A673 (cell line): ENCODE measurements at regions not wholly inside any gene's neighbourhood (a gene's known extent, or its start where the extent isn't known, plus 50 kb on each side); places are given as distances from the start of the nearest gene placed in this dataset.

Experiments
- BruUV-seq: library from RNA; stranded (reverse); fragments of 400-500 nt; replicated peaks from 2 replicates; lab custom pipeline; 2021; lab: Mats Ljungman, UMichigan
- CTCF ChIA-PET: fragments of 300-600 bp; sonication (Branson Sonifier 250); formaldehyde crosslinking; loops from one replicate; lab custom pipeline; 2022; ENCODE audit warnings: antibody characterized with exemption; lab: Charles Lee
- POLR2A ChIA-PET: fragments of 300-600 bp; sonication (Branson Sonifier 250); formaldehyde crosslinking; loops from one replicate; lab custom pipeline; 2022; ENCODE audit warnings: antibody characterized with exemption; ENCODE audit not compliant: low non-redundant PET; lab: Charles Lee
- DNase-seq: peaks from one replicate; pipeline ENCODE4 v3.0.0-alpha.2; 2015; ENCODE audit warnings: low spot score
- H3K27ac ChIP-seq: fragments of 200-600 bp; sonication (generic); 2 replicates; pipeline ENCODE4 v1.5.1; 2016; ENCODE audit warnings: mixed run types, low read depth, mild to moderate bottlenecking, mixed read lengths, antibody characterized with exemption, low read length; ENCODE audit not compliant: poor library complexity, severe bottlenecking
- H3K27me3 ChIP-seq: fragments of 200-600 bp; sonication (generic); replicated peaks from 2 replicates; pipeline ENCODE4 v1.6.1; 2017; ENCODE audit warnings: mixed run types, low read depth, mild to moderate bottlenecking, mixed read lengths, antibody characterized with exemption, low read length; ENCODE audit not compliant: insufficient read depth, poor library complexity
- H3K36me3 ChIP-seq: fragments of 200-600 bp; sonication (generic); 2 replicates; pipeline ENCODE4 v1.6.1; 2016; ENCODE audit warnings: mixed run types, mild to moderate bottlenecking, mixed read lengths, antibody characterized with exemption, low read length; ENCODE audit not compliant: insufficient read depth, poor library complexity, severe bottlenecking
- H3K4me1 ChIP-seq: fragments of 200-600 bp; sonication (generic); 2 replicates; pipeline ENCODE4 v1.6.1; 2017; ENCODE audit warnings: mixed run types, mild to moderate bottlenecking, mixed read lengths, antibody characterized with exemption, low read length; ENCODE audit not compliant: insufficient read depth, poor library complexity, severe bottlenecking
- H3K4me3 ChIP-seq: fragments of 200-600 bp; sonication (generic); 2 replicates; pipeline ENCODE4 v1.5.1; 2016; ENCODE audit warnings: low read depth, mixed run types, mild to moderate bottlenecking, mixed read lengths, low read length; ENCODE audit not compliant: poor library complexity, severe bottlenecking
- H3K9me3 ChIP-seq: fragments of 200-600 bp; sonication (generic); 2 replicates; pipeline ENCODE4 v1.6.1; 2016; ENCODE audit warnings: mixed run types, low read depth, mild to moderate bottlenecking, mixed read lengths, antibody characterized with exemption, low read length; ENCODE audit not compliant: poor library complexity, severe bottlenecking
- EZH2 ChIP-seq: fragments of 200-600 bp; sonication (generic); IDR thresholded peaks from 2 replicates; pipeline ENCODE4 v1.6.1; 2017; ENCODE audit warnings: borderline replicate concordance, low read depth, mild to moderate bottlenecking, mixed read lengths, antibody characterized with exemption, low read length; ENCODE audit not compliant: poor library complexity, severe bottlenecking
- intact Hi-C: fragments of 100-400 bp; cut with micrococcal nuclease; formaldehyde crosslinking; loops from one replicate; pipeline ENCODE4 v1.10.0; 2022; ENCODE audit not compliant: unreplicated experiment
- TF ChIP-seq, protein P1 (sequence below): fragments of 300-800, 200-600 bp; sonication (generic); conservative IDR thresholded peaks from 2 replicates; pipeline ENCODE4 v1.5.1; 2017; ENCODE audit warnings: low read depth, mild to moderate bottlenecking, antibody characterized with exemption, low read length, moderate library complexity, mixed read lengths

GRCh38 chr6:19059102-19059501 lies 672.0 kb downstream of the RNF144B start:
- no peaks in the 10 kb centered on the region for H3K36me3 ChIP-seq
- no peak overlapping the region for H3K4me3 ChIP-seq
- TF ChIP-seq, protein P1, sequence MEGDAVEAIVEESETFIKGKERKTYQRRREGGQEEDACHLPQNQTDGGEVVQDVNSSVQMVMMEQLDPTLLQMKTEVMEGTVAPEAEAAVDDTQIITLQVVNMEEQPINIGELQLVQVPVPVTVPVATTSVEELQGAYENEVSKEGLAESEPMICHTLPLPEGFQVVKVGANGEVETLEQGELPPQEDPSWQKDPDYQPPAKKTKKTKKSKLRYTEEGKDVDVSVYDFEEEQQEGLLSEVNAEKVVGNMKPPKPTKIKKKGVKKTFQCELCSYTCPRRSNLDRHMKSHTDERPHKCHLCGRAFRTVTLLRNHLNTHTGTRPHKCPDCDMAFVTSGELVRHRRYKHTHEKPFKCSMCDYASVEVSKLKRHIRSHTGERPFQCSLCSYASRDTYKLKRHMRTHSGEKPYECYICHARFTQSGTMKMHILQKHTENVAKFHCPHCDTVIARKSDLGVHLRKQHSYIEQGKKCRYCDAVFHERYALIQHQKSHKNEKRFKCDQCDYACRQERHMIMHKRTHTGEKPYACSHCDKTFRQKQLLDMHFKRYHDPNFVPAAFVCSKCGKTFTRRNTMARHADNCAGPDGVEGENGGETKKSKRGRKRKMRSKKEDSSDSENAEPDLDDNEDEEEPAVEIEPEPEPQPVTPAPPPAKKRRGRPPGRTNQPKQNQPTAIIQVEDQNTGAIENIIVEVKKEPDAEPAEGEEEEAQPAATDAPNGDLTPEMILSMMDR = no peak
- no peak for TF ChIP-seq EZH2
- intact Hi-C loops = no loop called here
- H3K9me3 ChIP-seq = peaks cover 3% of the 10 kb centered on the region
- no peak for DNase-seq
- ChIA-PET POLR2A (no interaction called here), CTCF (no interaction called here)
- BruUV-seq = no TSS peak
- no peak overlapping the region for H3K27ac ChIP-seq
- no peaks in the 10 kb centered on the region for H3K4me1 ChIP-seq
- no peaks in the 10 kb centered on the region for H3K27me3 ChIP-seq

GRCh38 chr6:19067165-19067564 lies 680.0 kb downstream of the RNF144B start:
- DNase-seq = no peak
- no TSS peak for BruUV-seq
- POLR2A ChIA-PET = interaction anchor here (0.5 kb wide), 1 partner anchor 495 kb away, joined by 3 read pairs; no protein-coding TSS in a partner anchor
- no peaks in the 10 kb centered on the region for H3K4me1 ChIP-seq
- no peak for TF ChIP-seq EZH2
- TF ChIP-seq, protein P1 = no peak
- intact Hi-C loops = no loop called here
- H3K9me3 ChIP-seq = no peaks in the 10 kb centered on the region
- CTCF ChIA-PET = no interaction called here
- no peak overlapping the region for H3K4me3 ChIP-seq
- no peaks in the 10 kb centered on the region for H3K27me3 ChIP-seq
- H3K27ac ChIP-seq = no peak overlapping the region
- H3K36me3 ChIP-seq = no peaks in the 10 kb centered on the region

GRCh38 chr6:19070520-19070919 lies 683.4 kb downstream of the RNF144B start:
- H3K4me1 ChIP-seq = no peaks in the 10 kb centered on the region
- no peaks in the 10 kb centered on the region for H3K36me3 ChIP-seq
- H3K27me3 ChIP-seq = no peaks in the 10 kb centered on the region
- H3K9me3 ChIP-seq = no peaks in the 10 kb centered on the region
- POLR2A ChIA-PET = no interaction called here
- DNase-seq = peak; percentile 2
- H3K4me3 ChIP-seq = no peak overlapping the region
- H3K27ac ChIP-seq = no peak overlapping the region
- CTCF ChIA-PET = no interaction called here
- TF ChIP-seq, protein P1 = no peak
- no peak for TF ChIP-seq EZH2
- intact Hi-C loops = no loop called here
- no TSS peak for BruUV-seq
